Skeletal muscle tissue (tissue), 3 donors: ENCODE measurements at regions not wholly inside any gene's neighbourhood (a gene's known extent, or its start where the extent isn't known, plus 50 kb on each side); places are given as distances from the start of the nearest gene placed in this dataset.

Experiments
- H3K27ac ChIP-seq: one replicate; pipeline ENCODE4 v1.7.0; 2013; ENCODE audit warnings: mild to moderate bottlenecking, low read depth, low read length, inconsistent platforms
- H3K27me3 ChIP-seq, 3 donors: one replicate each; pipeline ENCODE4 v1.7.0; 2013; ENCODE audit warnings: low read length in 3 of 3; ENCODE audit not compliant: control insufficient read depth in 3 of 3, insufficient read depth in 3 of 3
- H3K36me3 ChIP-seq, 3 donors: one replicate each; pipeline ENCODE4 v1.7.0; 2013; ENCODE audit warnings: low read length in 3 of 3; ENCODE audit not compliant: control insufficient read depth in 3 of 3, insufficient read depth in 3 of 3
- H3K4me1 ChIP-seq, 3 donors: one replicate each; pipeline ENCODE4 v1.7.0; 2013; ENCODE audit warnings: low read length in 3 of 3, mild to moderate bottlenecking in 3 of 3; ENCODE audit not compliant: control insufficient read depth in 3 of 3, insufficient read depth in 3 of 3
- H3K4me3 ChIP-seq, 3 donors: one replicate each; pipeline ENCODE4 v1.7.0; 2013; ENCODE audit warnings: low read length in 3 of 3
- H3K9ac ChIP-seq, 3 donors: one replicate each; pipeline ENCODE4 v1.7.0; 2013; ENCODE audit warnings: low read length in 3 of 3, mild to moderate bottlenecking in 3 of 3, moderate library complexity in 2 of 3, low read depth in 1 of 3
- H3K9me3 ChIP-seq, 3 donors: one replicate each; pipeline ENCODE4 v1.7.0; 2013; ENCODE audit warnings: low read length in 3 of 3; ENCODE audit not compliant: control insufficient read depth in 3 of 3
- donor health status: Osteomylitis.

- no peak overlapping the region for H3K4me3 ChIP-seq
- no peaks in the 10 kb centered on the region for H3K9me3 ChIP-seq
- H3K27me3 ChIP-seq = no peaks in the 10 kb centered on the region
- H3K9ac ChIP-seq = no peak overlapping the region
- H3K36me3 ChIP-seq = no peaks in the 10 kb centered on the region
- H3K4me1 ChIP-seq = no peaks in the 10 kb centered on the region
- no peak overlapping the region for H3K27ac ChIP-seq
Measured at GRCh38 chr6:145051661-145052060, 683.7 kb downstream of the EPM2A start.

GRCh38 chr6:145055567-145055966, 679.8 kb downstream of the EPM2A start:
- Histone ChIP-seq H3K4me1 (no peaks in the 10 kb centered on the region), H3K9me3 (no peaks in the 10 kb centered on the region), H3K27me3 (no peaks in the 10 kb centered on the region), H3K9ac (no peak overlapping the region), H3K27ac (no peak overlapping the region), H3K36me3 (no peaks in the 10 kb centered on the region), H3K4me3 (no peak overlapping the region)

- Histone ChIP-seq H3K27ac (no peak overlapping the region), H3K27me3 (no peaks in the 10 kb centered on the region), H3K4me1 (no peaks in the 10 kb centered on the region), H3K9ac (no peak overlapping the region), H3K9me3 (no peaks in the 10 kb centered on the region), H3K36me3 (no peaks in the 10 kb centered on the region), H3K4me3 (no peak overlapping the region)
Measured at GRCh38 chr6:145060714-145061113, 674.6 kb downstream of the EPM2A start.

- H3K9me3 ChIP-seq = no peaks in the 10 kb centered on the region
- H3K36me3 ChIP-seq = no peaks in the 10 kb centered on the region
- no peaks in the 10 kb centered on the region for H3K27me3 ChIP-seq
- no peak overlapping the region for H3K4me3 ChIP-seq
- H3K27ac ChIP-seq = no peak overlapping the region
- no peaks in the 10 kb centered on the region for H3K4me1 ChIP-seq
- no peak overlapping the region for H3K9ac ChIP-seq
Measured at GRCh38 chr6:145063091-145063490, 672.2 kb downstream of the EPM2A start.

- no peak overlapping the region for H3K9ac ChIP-seq
- H3K36me3 ChIP-seq = no peaks in the 10 kb centered on the region
- no peaks in the 10 kb centered on the region for H3K9me3 ChIP-seq
- no peak overlapping the region for H3K4me3 ChIP-seq
- H3K4me1 ChIP-seq = no peaks in the 10 kb centered on the region
- H3K27me3 ChIP-seq = no peaks in the 10 kb centered on the region
- H3K27ac ChIP-seq = no peak overlapping the region
Measured at GRCh38 chr6:145067430-145067829, 667.9 kb downstream of the EPM2A start.

- H3K4me1 ChIP-seq = no peaks in the 10 kb centered on the region
- no peaks in the 10 kb centered on the region for H3K27me3 ChIP-seq
- H3K9ac ChIP-seq = no peak overlapping the region
- H3K36me3 ChIP-seq = no peaks in the 10 kb centered on the region
- no peak overlapping the region for H3K27ac ChIP-seq
- H3K9me3 ChIP-seq = no peaks in the 10 kb centered on the region
- H3K4me3 ChIP-seq = no peak overlapping the region
Measured at GRCh38 chr6:145068577-145068976, 666.7 kb downstream of the EPM2A start.

GRCh38 chr6:145069966-145070365, 665.4 kb downstream of the EPM2A start:
- Histone ChIP-seq H3K27ac (no peak overlapping the region), H3K9ac (no peak overlapping the region), H3K4me1 (no peaks in the 10 kb centered on the region)

GRCh38 chr6:145070791-145071190, 664.5 kb downstream of the EPM2A start:
- Histone ChIP-seq H3K9me3 (peaks cover 0 to 3% (median 0%) of the 10 kb centered on the region in 3 donors), H3K9ac (no peak overlapping the region), H3K27me3 (no peaks in the 10 kb centered on the region), H3K4me1 (no peaks in the 10 kb centered on the region), H3K4me3 (no peak overlapping the region), H3K36me3 (no peaks in the 10 kb centered on the region), H3K27ac (no peak overlapping the region)

More at GRCh38 chr6:145069966-145070365, 665.4 kb downstream of the EPM2A start:
- Histone ChIP-seq H3K36me3 (no peaks in the 10 kb centered on the region), H3K9me3 (peaks cover 0 to 3% (median 0%) of the 10 kb centered on the region in 3 donors), H3K27me3 (no peaks in the 10 kb centered on the region), H3K4me3 (no peak overlapping the region)

GRCh38 chr6:145071836-145072235, 663.5 kb downstream of the EPM2A start:
- no peaks in the 10 kb centered on the region for H3K27me3 ChIP-seq
- no peaks in the 10 kb centered on the region for H3K4me1 ChIP-seq
- no peak overlapping the region for H3K9ac ChIP-seq
- no peaks in the 10 kb centered on the region for H3K36me3 ChIP-seq
- no peak overlapping the region for H3K4me3 ChIP-seq
- H3K27ac ChIP-seq = no peak overlapping the region
- H3K9me3 ChIP-seq = peaks cover 0 to 3% (median 0%) of the 10 kb centered on the region in 3 donors

GRCh38 chr6:145073811-145074210, 661.5 kb downstream of the EPM2A start:
- no peak overlapping the region for H3K27ac ChIP-seq
- no peaks in the 10 kb centered on the region for H3K36me3 ChIP-seq
- H3K4me1 ChIP-seq = no peaks in the 10 kb centered on the region
- H3K9me3 ChIP-seq = peaks cover 0 to 3% (median 0%) of the 10 kb centered on the region in 3 donors
- no peaks in the 10 kb centered on the region for H3K27me3 ChIP-seq
- H3K9ac ChIP-seq = no peak overlapping the region
- no peak overlapping the region for H3K4me3 ChIP-seq

GRCh38 chr6:145074805-145075204, 660.5 kb downstream of the EPM2A start:
- Histone ChIP-seq H3K36me3 (no peaks in the 10 kb centered on the region), H3K27me3 (no peaks in the 10 kb centered on the region), H3K27ac (no peak overlapping the region), H3K9ac (no peak overlapping the region), H3K4me1 (no peaks in the 10 kb centered on the region), H3K4me3 (no peak overlapping the region), H3K9me3 (peaks cover 0 to 3% (median 0%) of the 10 kb centered on the region in 3 donors)
